Tibial nerve (tissue), 3 donors: ENCODE measurements at regions not wholly inside any gene's neighbourhood (a gene's known extent, or its start where the extent isn't known, plus 50 kb on each side); places are given as distances from the start of the nearest gene placed in this dataset.

Experiments
- CTCF ChIP-seq, 5 experiments: fragments of 200-600 bp in 3 of 5; fragments of 450-650 bp in 2 of 5; sonication (generic) in 3 of 5; IDR thresholded peaks; one replicate each; pipeline ENCODE4 v1.5.1; 2016 to 2019; ENCODE audit warnings: antibody characterized with exemption in 5 of 5, mild to moderate bottlenecking in 3 of 5, moderate library complexity in 2 of 5
- POLR2A ChIP-seq, 2 donors: fragments of 450-650 bp; IDR thresholded peaks; one replicate each; pipeline ENCODE4 v1.6.1; 2017; ENCODE audit warnings: antibody characterized with exemption in 2 of 2, mild to moderate bottlenecking in 2 of 2, moderate library complexity in 2 of 2

GRCh38 chr11:71055925-71056324, 196.5 kb downstream of the SHANK2 start:
- TF ChIP-seq POLR2A (IDR thresholded peaks at IDR 0.05) (no peak), CTCF (IDR thresholded peaks at IDR 0.05) (no peak)
